Activated T-helper 17 cell treated with anti-CD3 and anti-CD28 coated beads, Interleukin-2, amount 50 U/mL, for 72 hours (primary cell): ENCODE measurements at regions not wholly inside any gene's neighbourhood (a gene's known extent, or its start where the extent isn't known, plus 50 kb on each side); places are given as distances from the start of the nearest gene placed in this dataset.

Experiments
- ATAC-seq: fragments of 150-1000 bp; cut with Tn5 transposase; replicated peaks from 2 replicates; pipeline ENCODE4 v1.10.0; 2021; ENCODE audit warnings: mild to moderate bottlenecking, moderate library complexity
- H3K27ac Mint-ChIP-seq: one replicate; pipeline ENCODE4 v1.8.0; 2022; ENCODE audit warnings: mixed read lengths
- H3K27me3 Mint-ChIP-seq: one replicate; pipeline ENCODE4 v1.8.0; 2022; ENCODE audit warnings: mixed read lengths
- H3K36me3 Mint-ChIP-seq: one replicate; pipeline ENCODE4 v1.8.0; 2022; ENCODE audit warnings: low read depth, mild to moderate bottlenecking, mixed read lengths
- H3K4me1 Mint-ChIP-seq: one replicate; pipeline ENCODE4 v1.8.0; 2022; ENCODE audit warnings: mixed read lengths
- H3K4me3 Mint-ChIP-seq: one replicate; pipeline ENCODE4 v1.8.0; 2022; ENCODE audit warnings: mild to moderate bottlenecking, mixed read lengths
- H3K9me3 Mint-ChIP-seq: one replicate; pipeline ENCODE4 v1.8.0; 2022; ENCODE audit warnings: mixed read lengths

GRCh38 chr5:167716126-167716775 lies 575.2 kb upstream of the WWC1 start:
- H3K27me3 Mint-ChIP-seq: peaks cover 13% of the 10 kb centered on the region
- no peak overlapping the region for H3K27ac Mint-ChIP-seq
- no peaks in the 10 kb centered on the region for H3K4me1 Mint-ChIP-seq
- H3K9me3 Mint-ChIP-seq: no peaks in the 10 kb centered on the region
- ATAC-seq: no peak
- no peaks in the 10 kb centered on the region for H3K36me3 Mint-ChIP-seq
- no peak overlapping the region for H3K4me3 Mint-ChIP-seq

- no peaks in the 10 kb centered on the region for H3K36me3 Mint-ChIP-seq
- no peak for ATAC-seq
- peaks cover 6% of the 10 kb centered on the region for H3K27me3 Mint-ChIP-seq
- H3K27ac Mint-ChIP-seq: no peak overlapping the region
- H3K9me3 Mint-ChIP-seq: no peaks in the 10 kb centered on the region
- peaks cover 5% of the 10 kb centered on the region for H3K4me1 Mint-ChIP-seq
- no peak overlapping the region for H3K4me3 Mint-ChIP-seq
Observed at GRCh38 chr5:167720259-167720658, 571.2 kb upstream of the WWC1 start.

- H3K4me1 Mint-ChIP-seq: peaks cover 5% of the 10 kb centered on the region
- no peak for ATAC-seq
- H3K4me3 Mint-ChIP-seq: no peak overlapping the region
- no peak overlapping the region for H3K27ac Mint-ChIP-seq
- H3K36me3 Mint-ChIP-seq: no peaks in the 10 kb centered on the region
- H3K27me3 Mint-ChIP-seq: peaks cover 6% of the 10 kb centered on the region
- H3K9me3 Mint-ChIP-seq: no peaks in the 10 kb centered on the region
Observed at GRCh38 chr5:167720676-167721260, 570.7 kb upstream of the WWC1 start.

- Mint-ChIP-seq H3K27ac (no peak overlapping the region), H3K36me3 (no peaks in the 10 kb centered on the region), H3K4me1 (peaks cover 5% of the 10 kb centered on the region), H3K27me3 (peaks cover 6% of the 10 kb centered on the region), H3K9me3 (no peaks in the 10 kb centered on the region), H3K4me3 (no peak overlapping the region)
- ATAC-seq: no peak
Observed at GRCh38 chr5:167721926-167722440, 569.5 kb upstream of the WWC1 start.

- no peak overlapping the region for H3K27ac Mint-ChIP-seq
- H3K36me3 Mint-ChIP-seq: no peaks in the 10 kb centered on the region
- peaks cover 6% of the 10 kb centered on the region for H3K27me3 Mint-ChIP-seq
- peak; percentile 87 for ATAC-seq
- no peaks in the 10 kb centered on the region for H3K9me3 Mint-ChIP-seq
- H3K4me1 Mint-ChIP-seq: peaks cover 5% of the 10 kb centered on the region
- no peak overlapping the region for H3K4me3 Mint-ChIP-seq
Observed at GRCh38 chr5:167723254-167723871, 568.1 kb upstream of the WWC1 start.

- Mint-ChIP-seq H3K36me3 (no peaks in the 10 kb centered on the region), H3K27me3 (peaks cover 6% of the 10 kb centered on the region), H3K4me1 (peaks cover 5% of the 10 kb centered on the region), H3K27ac (no peak overlapping the region), H3K4me3 (no peak overlapping the region), H3K9me3 (no peaks in the 10 kb centered on the region)
- ATAC-seq: no peak
Observed at GRCh38 chr5:167725264-167725663, 566.2 kb upstream of the WWC1 start.

- peaks cover 4% of the 10 kb centered on the region for H3K27me3 Mint-ChIP-seq
- peaks cover 5% of the 10 kb centered on the region for H3K4me1 Mint-ChIP-seq
- no peaks in the 10 kb centered on the region for H3K9me3 Mint-ChIP-seq
- no peak for ATAC-seq
- H3K27ac Mint-ChIP-seq: no peak overlapping the region
- H3K36me3 Mint-ChIP-seq: no peaks in the 10 kb centered on the region
- no peak overlapping the region for H3K4me3 Mint-ChIP-seq
Observed at GRCh38 chr5:167725741-167726140, 565.7 kb upstream of the WWC1 start.

- no peaks in the 10 kb centered on the region for H3K9me3 Mint-ChIP-seq
Observed at GRCh38 chr5:167726642-167727041, 564.8 kb upstream of the WWC1 start.

GRCh38 chr5:167730121-167730520 lies 561.3 kb upstream of the WWC1 start:
- peak; percentile 80 for ATAC-seq
- H3K27me3 Mint-ChIP-seq: no peaks in the 10 kb centered on the region
- H3K9me3 Mint-ChIP-seq: no peaks in the 10 kb centered on the region
- no peak overlapping the region for H3K4me3 Mint-ChIP-seq
- no peaks in the 10 kb centered on the region for H3K4me1 Mint-ChIP-seq
- no peaks in the 10 kb centered on the region for H3K36me3 Mint-ChIP-seq
- H3K27ac Mint-ChIP-seq: no peak overlapping the region

More at GRCh38 chr5:167726642-167727041, 564.8 kb upstream of the WWC1 start:
- Mint-ChIP-seq H3K4me3 (no peak overlapping the region), H3K36me3 (no peaks in the 10 kb centered on the region), H3K27ac (no peak overlapping the region), H3K27me3 (peaks cover under 1% of the 10 kb centered on the region), H3K4me1 (peaks cover 5% of the 10 kb centered on the region)
- ATAC-seq: no peak

GRCh38 chr5:167730656-167731055 lies 560.8 kb upstream of the WWC1 start:
- Mint-ChIP-seq H3K4me3 (no peak overlapping the region), H3K27me3 (peaks cover 2% of the 10 kb centered on the region), H3K27ac (no peak overlapping the region), H3K36me3 (no peaks in the 10 kb centered on the region), H3K9me3 (no peaks in the 10 kb centered on the region), H3K4me1 (no peaks in the 10 kb centered on the region)
- no peak for ATAC-seq

GRCh38 chr5:167731951-167732350 lies 559.5 kb upstream of the WWC1 start:
- Mint-ChIP-seq H3K9me3 (no peaks in the 10 kb centered on the region), H3K4me1 (no peaks in the 10 kb centered on the region), H3K4me3 (no peak overlapping the region), H3K36me3 (no peaks in the 10 kb centered on the region), H3K27ac (no peak overlapping the region), H3K27me3 (peaks cover 6% of the 10 kb centered on the region)
- no peak for ATAC-seq

- Mint-ChIP-seq H3K27me3 (peaks cover 8% of the 10 kb centered on the region), H3K4me3 (no peak overlapping the region), H3K4me1 (no peaks in the 10 kb centered on the region), H3K27ac (no peak overlapping the region), H3K36me3 (no peaks in the 10 kb centered on the region), H3K9me3 (no peaks in the 10 kb centered on the region)
- ATAC-seq: no peak
Observed at GRCh38 chr5:167732499-167732898, 558.9 kb upstream of the WWC1 start.

GRCh38 chr5:167736992-167737391 lies 554.5 kb upstream of the WWC1 start:
- Mint-ChIP-seq H3K9me3 (no peaks in the 10 kb centered on the region), H3K27ac (no peak overlapping the region), H3K4me3 (no peak overlapping the region), H3K27me3 (peaks cover 8% of the 10 kb centered on the region), H3K36me3 (no peaks in the 10 kb centered on the region), H3K4me1 (no peaks in the 10 kb centered on the region)
- ATAC-seq: no peak

- H3K27ac Mint-ChIP-seq: no peak overlapping the region
- no peaks in the 10 kb centered on the region for H3K36me3 Mint-ChIP-seq
- no peaks in the 10 kb centered on the region for H3K4me1 Mint-ChIP-seq
- no peak for ATAC-seq
- H3K27me3 Mint-ChIP-seq: peaks cover 3% of the 10 kb centered on the region
- no peak overlapping the region for H3K4me3 Mint-ChIP-seq
- no peaks in the 10 kb centered on the region for H3K9me3 Mint-ChIP-seq
Observed at GRCh38 chr5:167743695-167744464, 547.6 kb upstream of the WWC1 start.
